NB4 (cell line): ENCODE measurements at regions not wholly inside any gene's neighbourhood (a gene's known extent, or its start where the extent isn't known, plus 50 kb on each side); places are given as distances from the start of the nearest gene placed in this dataset.
"Not testable (repeated sequence)": the region's sequence is repeated elsewhere in the genome, so short reads cannot be mapped to it uniquely, and the experiment has no call there.

Experiments
- DNase-seq: peaks from one replicate; pipeline ENCODE4 v3.0.0; 2010; ENCODE audit warnings: low read depth
- H3K4me3 ChIP-seq: one replicate; pipeline ENCODE4 v1.5.1; 2011; ENCODE audit warnings: mild to moderate bottlenecking, low read depth, low read length, moderate library complexity
- MAX ChIP-seq: IDR thresholded peaks from 2 replicates; pipeline ENCODE4 v1.6.1; 2011; ENCODE audit warnings: low read depth, low read length
- MYC ChIP-seq: IDR thresholded peaks from 2 replicates; pipeline ENCODE4 v1.6.1; 2011; ENCODE audit warnings: low read depth, low read length
- POLR2A ChIP-seq: IDR thresholded peaks from 2 replicates; pipeline ENCODE4 v1.6.1; 2011; ENCODE audit warnings: mild to moderate bottlenecking; ENCODE audit not compliant: insufficient read length; ENCODE audit errors: extremely low read depth
- TF ChIP-seq, protein P1 (sequence below): IDR thresholded peaks from one replicate; pipeline ENCODE4 v1.5.1; 2012; ENCODE audit warnings: low read depth, low read length

DNA sequence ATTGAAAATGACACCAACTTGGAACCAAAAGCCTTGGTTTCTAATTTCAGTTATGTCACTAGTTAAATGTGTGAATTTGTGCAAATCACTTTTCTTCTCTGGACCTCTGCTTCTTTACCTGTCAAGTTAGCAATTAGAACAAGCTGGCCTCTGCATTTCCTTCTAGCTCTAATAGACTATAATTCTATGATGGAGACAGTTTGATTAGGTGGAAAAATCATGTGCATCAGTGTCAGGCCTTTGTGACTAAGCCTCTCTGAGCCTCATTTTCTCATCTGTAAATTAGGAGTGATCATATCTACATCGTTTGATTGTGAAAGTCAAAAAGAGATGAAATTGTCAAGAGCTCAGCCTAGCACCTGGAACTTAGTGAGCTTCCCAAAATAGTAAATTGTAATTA lies 712.9 kb downstream of the MECOM start:
- no peak overlapping the region for H3K4me3 ChIP-seq
- TF ChIP-seq, protein P1, sequence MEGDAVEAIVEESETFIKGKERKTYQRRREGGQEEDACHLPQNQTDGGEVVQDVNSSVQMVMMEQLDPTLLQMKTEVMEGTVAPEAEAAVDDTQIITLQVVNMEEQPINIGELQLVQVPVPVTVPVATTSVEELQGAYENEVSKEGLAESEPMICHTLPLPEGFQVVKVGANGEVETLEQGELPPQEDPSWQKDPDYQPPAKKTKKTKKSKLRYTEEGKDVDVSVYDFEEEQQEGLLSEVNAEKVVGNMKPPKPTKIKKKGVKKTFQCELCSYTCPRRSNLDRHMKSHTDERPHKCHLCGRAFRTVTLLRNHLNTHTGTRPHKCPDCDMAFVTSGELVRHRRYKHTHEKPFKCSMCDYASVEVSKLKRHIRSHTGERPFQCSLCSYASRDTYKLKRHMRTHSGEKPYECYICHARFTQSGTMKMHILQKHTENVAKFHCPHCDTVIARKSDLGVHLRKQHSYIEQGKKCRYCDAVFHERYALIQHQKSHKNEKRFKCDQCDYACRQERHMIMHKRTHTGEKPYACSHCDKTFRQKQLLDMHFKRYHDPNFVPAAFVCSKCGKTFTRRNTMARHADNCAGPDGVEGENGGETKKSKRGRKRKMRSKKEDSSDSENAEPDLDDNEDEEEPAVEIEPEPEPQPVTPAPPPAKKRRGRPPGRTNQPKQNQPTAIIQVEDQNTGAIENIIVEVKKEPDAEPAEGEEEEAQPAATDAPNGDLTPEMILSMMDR: no peak
- no peak for TF ChIP-seq MYC
- DNase-seq: no peak

- no peak overlapping the region for H3K4me3 ChIP-seq
- DNase-seq: no peak
- TF ChIP-seq, protein P1: no peak
- no peak for TF ChIP-seq POLR2A
- no peak for TF ChIP-seq MAX
- TF ChIP-seq MYC: no peak
Observed at GRCh38 chr3:168939651-168940238, 723.8 kb downstream of the MECOM start.

GRCh38 chr3:168933614-168934013 lies 729.9 kb downstream of the MECOM start:
- no peak overlapping the region for H3K4me3 ChIP-seq
- TF ChIP-seq MYC: no peak
- TF ChIP-seq, protein P1: no peak
- TF ChIP-seq MAX: no peak
- TF ChIP-seq POLR2A: no peak
- DNase-seq: no peak

DNA sequence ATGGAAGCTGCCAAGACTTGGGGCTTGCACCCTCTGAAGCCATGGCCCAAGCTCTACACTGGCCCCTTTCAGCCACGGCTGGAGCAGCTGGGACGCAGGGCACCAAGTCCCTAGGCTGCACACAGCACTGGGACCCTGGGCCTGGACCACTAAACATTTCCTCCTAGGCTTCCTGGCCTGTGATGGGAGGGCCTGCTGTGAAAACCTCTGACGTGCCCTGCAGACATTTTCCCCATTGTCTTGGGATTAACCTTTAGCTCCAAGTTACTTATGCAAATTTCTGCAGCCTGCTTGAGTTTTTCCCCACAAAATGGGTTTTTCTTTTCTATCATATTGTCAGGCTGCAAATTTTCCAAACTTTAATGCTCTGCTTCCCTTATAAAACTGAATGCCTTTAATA lies 733.5 kb downstream of the MECOM start:
- H3K4me3 ChIP-seq, DNase-seq: not testable (repeated sequence)

GRCh38 chr3:168926426-168926825 lies 737.1 kb downstream of the MECOM start:
- TF ChIP-seq MYC: no peak
- no peak for TF ChIP-seq POLR2A
- no peak for TF ChIP-seq MAX
- TF ChIP-seq, protein P1: no peak
- H3K4me3 ChIP-seq: no peak overlapping the region
- no peak for DNase-seq

GRCh38 chr3:168925568-168925967 lies 737.9 kb downstream of the MECOM start:
- TF ChIP-seq MYC (no peak), MAX (no peak), POLR2A (no peak)
- TF ChIP-seq, protein P1: no peak
- DNase-seq: no peak
- no peak overlapping the region for H3K4me3 ChIP-seq
